HG02763 (cell line): ENCODE measurements at regions not wholly inside any gene's neighbourhood (a gene's known extent, or its start where the extent isn't known, plus 50 kb on each side); places are given as distances from the start of the nearest gene placed in this dataset.
"Not testable (repeated sequence)": the region's sequence is repeated elsewhere in the genome, so short reads cannot be mapped to it uniquely, and the experiment has no call there.

Experiments
- ATAC-seq: cut with Tn5 transposase; IDR thresholded peaks from one replicate; pipeline ENCODE4 v1.9.1; 2021; ENCODE audit warnings: mild to moderate bottlenecking, moderate library complexity; ENCODE audit not compliant: unreplicated experiment

DNA sequence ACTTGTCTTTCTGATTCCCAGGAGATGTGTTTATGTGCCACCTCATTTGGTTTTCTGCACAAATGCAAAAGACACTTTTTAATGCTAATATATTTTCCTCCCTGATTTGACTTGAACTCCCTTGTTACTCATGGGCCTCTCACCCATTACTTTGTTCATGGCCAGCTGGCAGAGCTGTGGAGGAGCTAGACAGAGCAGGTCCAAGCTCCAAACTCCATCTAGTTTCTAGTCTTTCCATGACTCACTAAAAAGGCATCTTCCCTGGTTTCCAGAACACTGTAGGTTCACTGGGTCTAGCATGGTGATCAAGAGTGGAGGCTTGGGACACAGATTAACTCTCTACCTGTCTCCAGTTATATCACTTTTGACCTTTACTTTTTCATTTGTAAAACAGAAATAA lies 161.0 kb upstream of the SLC28A3 start:
- no peak for ATAC-seq

DNA sequence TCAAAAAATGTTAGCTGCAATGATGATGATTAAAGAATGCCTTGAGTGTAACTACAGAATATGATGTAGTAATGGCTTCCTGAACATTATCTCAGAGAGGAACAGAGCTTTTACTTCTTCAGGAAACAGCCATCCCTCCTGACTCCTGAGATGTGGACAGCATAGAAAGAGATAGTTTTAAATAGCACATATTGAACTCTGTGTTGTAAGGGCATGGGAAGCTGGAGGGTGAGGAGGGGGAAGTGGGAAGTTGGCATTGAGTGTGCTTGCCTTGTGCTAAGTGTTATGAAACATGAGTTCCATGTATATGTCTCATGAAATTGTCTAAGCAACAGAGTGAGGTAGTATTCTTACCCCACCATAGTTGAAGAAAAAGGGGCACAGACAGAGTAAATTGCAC lies 161.5 kb upstream of the SLC28A3 start:
- no peak for ATAC-seq

DNA sequence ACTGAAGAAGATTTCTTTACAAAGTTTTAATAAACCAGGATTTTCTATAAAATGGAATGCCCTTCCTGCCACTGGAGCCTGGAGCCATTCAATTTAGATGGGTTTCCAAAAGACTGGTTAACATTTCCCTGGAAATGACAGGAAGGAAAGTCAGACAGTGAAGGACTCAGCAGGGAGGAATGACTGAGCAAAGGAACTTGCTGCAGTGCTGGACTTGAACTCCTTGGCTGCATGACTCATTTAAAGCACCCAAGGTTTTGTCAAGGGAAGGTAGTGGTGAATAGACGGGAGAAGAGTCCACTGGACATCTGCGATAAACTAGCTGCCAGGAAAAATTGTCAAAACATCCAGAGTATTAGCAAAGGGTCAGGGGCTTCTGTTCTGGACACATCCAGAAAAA lies 163.8 kb upstream of the SLC28A3 start:
- ATAC-seq: no peak

DNA sequence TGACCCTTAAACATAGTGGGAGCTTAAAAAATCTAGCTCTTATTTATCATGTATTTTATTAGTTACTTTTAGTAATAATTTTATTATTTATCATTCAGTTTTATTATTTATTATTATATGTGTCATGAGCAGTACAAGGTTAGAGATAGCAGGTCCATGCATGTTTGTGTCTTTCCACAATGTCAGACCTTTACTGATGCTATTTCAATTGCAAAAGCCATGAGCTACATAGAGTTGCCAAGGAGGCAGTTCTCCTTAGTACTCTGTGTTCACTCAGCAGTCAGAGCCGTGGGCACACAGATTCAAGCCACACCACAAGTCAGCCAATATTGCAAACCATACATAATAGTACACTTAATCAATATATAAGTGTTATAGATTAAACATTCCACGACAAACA lies 157.9 kb upstream of the NTRK2 start:
- no peak for ATAC-seq

DNA sequence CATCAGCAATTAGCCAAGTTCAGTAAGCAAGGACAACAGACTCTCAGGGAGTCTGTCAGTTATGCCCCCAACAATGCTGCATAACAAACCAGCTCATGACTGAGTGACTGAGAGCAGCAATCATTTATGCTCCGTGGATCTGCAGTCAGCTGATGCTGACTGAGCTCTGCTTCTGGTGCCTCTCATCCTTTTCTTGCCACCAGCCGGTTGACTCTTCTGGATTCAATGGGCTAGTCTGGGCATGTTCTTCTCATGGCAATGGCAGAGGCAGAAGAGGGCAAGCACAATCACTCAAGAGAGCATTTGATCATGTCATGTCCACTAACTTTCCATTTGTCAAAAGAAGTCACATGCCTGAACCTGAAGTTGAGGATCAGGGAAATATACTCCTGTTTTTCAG lies 157.0 kb upstream of the NTRK2 start:
- ATAC-seq: no peak

DNA sequence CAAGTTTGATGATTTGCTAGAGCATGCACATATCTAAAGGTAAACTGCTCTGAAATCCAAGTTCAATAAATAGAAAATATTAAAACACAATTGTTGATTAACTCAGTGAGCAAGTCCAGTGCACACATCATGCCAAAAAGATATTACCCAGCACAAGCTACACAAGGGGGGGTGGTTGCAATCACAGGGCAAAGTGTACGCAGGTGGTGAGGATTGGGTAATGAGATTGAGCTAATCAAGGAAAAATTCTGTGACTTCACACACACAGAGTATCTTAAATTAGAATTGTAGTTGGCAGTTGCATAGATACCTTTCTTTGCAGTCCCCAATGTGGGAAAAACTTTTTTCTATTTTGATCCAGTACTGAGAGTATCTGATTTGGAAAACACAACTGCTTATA lies 156.1 kb upstream of the NTRK2 start:
- no peak for ATAC-seq

DNA sequence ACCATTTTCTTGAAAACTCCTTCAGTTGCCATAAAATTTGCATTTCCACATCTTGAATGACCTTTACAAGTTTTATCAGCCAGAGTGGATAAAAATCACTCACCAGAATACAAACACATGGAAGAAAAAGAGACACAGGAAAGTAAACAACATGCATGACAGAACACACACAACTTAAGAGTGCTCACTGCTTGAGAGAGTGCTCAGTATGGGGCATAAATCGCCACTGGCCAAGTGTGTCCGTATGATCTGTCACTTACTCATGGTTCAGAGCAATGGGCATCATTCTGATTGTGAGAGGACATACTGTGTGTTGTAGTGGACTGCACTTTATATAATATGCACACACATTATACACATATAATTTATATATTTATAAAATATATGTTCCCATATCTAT lies 155.6 kb upstream of the NTRK2 start:
- no peak for ATAC-seq

DNA sequence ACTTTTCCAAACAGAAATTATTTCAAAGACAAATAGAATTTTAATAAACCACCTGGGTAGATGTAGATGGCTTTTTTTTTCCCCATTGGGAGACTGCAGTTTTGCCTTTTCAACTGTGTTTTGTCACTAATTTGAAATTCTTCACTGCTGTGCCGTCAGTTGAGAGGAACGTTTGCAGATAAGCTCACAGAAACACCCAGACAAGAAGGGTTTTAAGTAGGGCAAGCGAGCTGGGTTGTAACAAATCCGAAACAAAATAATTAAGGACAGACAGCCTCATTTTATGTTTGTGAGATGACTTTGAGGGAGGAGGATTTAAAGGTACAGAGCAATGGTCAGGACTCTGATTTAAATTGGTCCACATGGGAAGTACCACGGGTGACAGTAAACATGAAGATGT lies 155.1 kb upstream of the NTRK2 start:
- no peak for ATAC-seq

DNA sequence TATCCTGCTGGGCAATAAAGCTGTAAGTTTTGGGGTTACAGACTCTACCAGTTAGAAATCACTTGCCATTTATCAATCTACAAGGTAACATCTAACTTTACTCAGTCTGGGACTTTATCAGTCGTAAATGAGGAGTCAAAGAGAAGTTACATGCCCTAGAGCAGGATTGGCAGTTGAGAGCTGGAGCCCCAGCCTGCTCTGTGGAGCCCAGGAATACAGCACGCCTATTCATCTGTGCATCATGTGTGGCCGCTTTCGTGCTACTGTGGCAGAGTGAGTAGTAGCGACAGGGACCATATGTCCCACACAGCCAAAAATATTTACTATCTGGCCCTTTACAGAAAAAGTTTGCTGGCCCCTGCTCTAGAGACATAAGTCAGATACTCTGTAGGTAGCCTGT lies 152.5 kb upstream of the NTRK2 start:
- ATAC-seq: no peak

DNA sequence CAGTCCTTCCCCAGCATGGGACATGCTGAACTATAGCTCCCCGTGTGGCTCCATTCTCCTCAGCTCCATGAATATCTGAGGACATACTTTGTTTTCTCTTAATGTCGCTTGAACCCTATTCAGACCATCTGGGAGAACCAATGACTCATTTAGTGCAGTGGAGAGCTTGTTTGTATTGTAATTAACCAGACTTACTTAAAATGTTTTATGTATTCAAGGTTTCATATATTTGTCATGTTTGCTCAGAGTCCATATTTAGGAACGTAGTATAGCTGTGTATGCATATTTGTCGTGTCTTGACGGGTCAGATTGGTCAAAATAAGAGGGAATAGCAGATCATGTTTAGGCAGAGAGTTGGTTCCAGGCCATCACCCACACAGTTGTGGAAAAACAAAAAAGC lies 150.1 kb upstream of the NTRK2 start:
- no peak for ATAC-seq

DNA sequence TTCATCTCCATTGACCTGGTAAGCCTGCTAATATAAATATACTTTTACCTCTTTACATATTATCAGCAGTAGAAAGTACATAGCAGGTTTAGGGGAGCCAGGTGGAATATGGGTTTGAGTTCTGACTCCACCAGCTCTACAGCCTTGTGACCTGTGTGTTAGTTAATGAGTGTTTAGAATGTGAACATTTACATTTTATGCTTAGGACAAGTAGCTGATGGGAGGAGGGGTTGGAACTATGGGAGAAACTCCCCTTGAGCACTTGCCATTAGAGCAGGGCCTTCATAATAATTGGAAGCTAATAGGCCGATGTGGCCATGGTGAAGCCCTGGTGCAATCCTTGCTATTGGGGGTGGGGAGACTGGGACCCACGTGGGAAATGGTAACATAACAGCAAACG lies 148.3 kb upstream of the NTRK2 start:
- ATAC-seq: no peak

DNA sequence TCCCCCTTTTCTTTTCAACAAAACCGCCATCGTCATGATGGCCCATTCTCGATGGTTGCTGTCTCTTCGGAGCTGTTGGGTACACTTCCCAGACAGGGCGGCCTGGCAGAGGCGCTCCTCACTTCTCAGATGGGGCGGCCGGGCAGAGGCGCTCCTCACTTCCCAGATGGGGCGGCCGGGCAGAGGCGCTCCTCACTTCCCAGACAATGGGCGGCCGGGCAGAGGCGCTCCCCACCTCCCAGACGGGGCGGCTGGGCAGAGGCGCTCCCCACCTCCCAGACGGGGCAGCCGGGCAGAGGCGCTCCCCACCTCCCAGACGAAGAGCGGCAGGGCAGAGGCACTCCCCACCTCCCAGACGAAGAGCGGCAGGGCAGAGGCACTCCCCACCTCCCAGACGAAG lies 143.3 kb upstream of the NTRK2 start:
- not testable (repeated sequence) for ATAC-seq

DNA sequence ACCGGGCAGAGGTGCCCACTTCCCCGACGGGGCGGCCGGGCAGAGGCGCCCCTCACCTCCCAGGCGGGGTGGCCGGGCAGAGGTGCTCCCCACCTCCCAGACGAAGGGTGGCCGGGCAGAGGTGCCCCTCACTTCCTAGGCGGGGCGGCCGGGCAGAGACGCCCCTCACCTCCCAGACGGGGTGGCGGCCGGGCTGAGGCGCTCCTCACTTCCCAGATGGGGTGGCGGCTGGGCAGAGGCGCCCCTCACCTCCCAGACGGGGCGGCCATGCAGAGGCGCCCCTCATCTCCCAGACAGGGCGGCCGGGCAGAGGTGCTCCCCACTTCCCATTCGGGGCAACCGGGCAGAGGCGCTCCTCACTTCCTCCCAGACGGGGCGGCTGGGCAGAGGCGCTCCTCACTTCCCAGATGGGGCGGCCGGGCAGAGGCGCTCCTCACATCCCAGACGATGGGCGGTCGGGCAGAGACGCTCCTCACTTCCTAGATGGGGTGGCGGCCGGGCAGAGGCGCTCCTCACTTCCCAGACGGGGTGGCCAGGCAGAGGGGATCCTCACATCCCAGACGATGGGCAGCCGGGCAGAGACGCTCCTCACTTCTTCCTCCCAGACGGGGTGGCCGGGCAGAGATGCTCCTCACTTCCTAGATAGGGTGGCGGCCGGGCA lies 142.3 kb upstream of the NTRK2 start:
- ATAC-seq: not testable (repeated sequence)

DNA sequence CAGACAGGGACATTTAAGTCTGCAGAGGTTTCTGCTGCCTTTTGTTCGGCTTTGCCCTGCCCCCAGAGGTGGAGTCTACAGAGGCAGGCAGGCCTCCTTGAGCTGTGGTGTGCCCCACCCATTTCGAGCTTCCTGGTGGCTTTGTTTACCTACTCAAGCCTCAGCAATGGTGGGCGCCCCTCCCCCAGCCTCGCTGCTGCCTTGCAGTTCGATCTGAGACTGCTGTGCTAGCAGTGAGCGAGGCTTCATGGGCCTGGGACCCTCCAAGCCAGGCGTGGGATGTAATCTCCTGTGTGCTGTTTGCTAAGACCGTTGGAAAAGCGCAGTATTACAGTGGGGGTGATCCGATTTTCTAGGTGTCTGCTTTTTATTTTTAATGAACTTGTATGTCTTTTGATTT lies 133.6 kb upstream of the NTRK2 start:
- ATAC-seq: not testable (repeated sequence)

DNA sequence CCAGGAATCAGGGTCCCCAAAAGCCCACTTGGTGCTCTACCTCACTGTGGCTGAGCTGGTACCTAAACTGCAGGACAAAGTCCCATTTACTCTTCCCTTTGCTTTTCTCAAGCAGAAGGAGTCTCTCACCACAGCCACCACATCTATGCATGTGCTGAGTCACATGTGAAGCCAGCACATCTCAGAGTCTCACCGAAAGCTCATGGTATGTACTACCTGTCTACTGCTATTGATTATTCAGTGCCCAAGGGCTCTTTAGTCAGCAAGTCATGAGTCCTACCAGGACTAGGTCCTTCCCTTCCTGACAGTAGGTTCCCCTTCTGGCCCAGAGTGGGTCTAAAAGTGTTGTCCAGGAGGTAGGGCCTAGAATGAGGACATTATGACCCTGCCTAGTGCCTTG lies 130.7 kb upstream of the NTRK2 start:
- ATAC-seq: no peak

DNA sequence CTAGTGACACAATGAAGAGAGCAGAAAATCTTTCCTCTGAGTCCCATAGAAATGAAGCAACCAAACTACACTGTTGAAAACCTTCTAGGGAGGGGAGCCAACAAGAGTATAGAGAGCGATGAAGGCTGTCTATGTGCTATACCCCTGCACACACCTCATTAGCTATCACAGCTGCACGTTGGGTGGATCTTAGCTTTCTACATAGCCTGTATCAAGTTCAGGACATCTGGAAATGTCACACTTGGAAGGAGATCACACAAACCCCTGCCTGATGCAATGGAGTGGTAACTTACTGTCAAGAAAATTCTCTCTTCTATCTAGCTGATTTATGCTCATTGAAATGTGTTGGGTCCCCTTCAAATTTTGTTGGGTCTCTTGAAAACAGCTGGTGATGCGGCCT lies 127.0 kb upstream of the NTRK2 start:
- no peak for ATAC-seq

DNA sequence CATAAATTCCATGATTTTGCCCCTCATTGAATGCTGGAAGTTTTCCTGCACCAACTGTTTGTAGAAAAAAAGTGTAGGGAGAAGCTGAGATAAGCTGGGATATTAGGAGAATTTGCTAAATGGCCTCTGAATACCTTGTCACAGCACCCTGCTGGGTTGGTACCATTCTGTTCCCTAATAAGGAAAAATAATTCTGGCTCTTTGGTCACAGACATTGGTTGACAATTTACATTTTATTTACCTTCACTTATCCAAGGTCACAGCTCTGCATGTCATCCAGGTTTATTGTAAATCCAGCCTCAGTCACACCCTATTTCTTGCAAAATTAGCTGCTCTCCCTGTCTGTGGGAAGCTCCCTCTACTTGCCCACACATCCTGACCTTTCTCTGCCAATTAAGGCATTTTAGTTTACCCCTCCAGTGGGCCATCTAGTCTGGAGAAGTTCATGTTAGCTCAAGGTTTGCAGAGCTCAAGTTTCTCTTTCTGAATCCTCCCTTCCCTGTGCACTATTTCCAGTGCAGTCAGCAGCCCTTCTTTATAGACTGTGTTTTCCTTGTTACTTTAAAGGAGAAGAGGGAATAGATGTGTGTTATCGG lies 115.4 kb upstream of the NTRK2 start:
- no peak for ATAC-seq

DNA sequence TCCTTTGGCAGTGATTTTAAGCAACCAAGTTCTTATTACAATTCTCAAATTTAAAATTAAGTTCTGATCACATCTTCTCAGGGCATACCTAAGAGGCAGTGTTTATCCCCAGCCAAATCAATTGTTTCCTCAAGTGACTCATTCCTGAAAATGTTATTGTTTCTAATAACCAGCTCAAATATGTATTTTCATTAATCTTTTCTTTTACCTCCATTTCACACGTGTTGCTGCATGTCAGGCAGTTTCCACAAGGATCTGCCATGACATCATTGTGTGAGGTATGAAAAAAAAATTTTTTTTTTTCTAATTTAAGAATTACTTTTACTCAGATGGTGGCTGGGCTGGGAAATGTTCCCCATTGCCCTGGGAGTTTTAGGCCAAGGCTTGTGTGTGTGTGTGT lies 113.0 kb upstream of the NTRK2 start:
- no peak for ATAC-seq

DNA sequence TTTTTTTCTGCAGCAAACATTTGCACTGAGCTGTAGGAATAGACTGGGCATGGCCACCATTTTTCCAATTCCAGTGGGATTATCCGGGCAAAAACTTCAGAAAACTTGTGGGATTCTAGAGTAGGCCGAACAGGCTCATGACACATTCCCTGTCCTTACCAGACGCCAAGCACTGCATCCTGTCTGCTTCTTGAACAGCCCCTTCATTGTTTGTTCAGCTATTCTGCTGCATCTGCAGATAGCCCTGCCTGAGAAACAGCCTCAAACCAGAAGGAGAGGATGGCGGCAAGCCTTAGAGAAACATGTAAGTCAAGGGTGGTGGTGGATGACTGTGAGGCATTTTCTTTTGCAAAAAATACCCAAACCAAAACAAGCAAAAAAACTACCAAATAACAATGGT lies 111.8 kb upstream of the NTRK2 start:
- ATAC-seq: no peak

DNA sequence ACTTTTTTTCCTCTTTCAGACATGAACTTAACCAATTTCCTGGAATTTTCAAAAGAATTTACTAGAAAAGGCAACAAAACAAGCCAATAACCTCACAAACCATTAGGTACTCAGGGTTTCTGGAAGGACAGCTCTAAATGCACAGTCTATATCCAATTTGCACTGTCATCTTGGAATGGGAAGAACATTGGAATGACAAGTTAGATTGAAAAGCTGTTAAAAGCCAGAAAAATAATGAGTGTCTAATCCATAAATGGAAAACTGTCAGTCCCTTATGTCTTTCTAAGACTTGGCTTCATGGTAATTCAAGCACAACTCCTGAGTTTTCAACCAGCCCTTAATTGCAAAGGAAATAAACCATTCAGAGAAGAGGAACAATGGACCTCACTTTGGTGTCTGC lies 105.8 kb upstream of the NTRK2 start:
- ATAC-seq: no peak

DNA sequence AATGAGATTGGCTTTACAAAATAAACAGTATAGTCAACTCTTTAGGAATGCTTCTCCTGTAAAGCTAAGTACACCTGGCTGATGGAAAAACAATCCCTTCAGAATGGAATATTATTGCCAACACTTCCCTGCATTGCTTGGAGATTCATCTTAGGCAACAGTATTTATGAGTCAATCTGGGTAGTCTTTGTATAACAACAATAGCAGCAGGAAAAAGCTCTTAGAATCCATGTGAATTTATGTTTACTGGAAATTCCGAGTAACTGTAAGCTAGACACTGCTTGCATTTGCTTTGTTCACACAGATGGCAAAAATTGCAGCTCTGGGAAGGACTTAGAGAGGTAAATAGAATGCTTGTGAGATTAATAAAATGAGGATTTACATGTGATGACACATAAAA lies 101.7 kb upstream of the NTRK2 start:
- ATAC-seq: no peak

DNA sequence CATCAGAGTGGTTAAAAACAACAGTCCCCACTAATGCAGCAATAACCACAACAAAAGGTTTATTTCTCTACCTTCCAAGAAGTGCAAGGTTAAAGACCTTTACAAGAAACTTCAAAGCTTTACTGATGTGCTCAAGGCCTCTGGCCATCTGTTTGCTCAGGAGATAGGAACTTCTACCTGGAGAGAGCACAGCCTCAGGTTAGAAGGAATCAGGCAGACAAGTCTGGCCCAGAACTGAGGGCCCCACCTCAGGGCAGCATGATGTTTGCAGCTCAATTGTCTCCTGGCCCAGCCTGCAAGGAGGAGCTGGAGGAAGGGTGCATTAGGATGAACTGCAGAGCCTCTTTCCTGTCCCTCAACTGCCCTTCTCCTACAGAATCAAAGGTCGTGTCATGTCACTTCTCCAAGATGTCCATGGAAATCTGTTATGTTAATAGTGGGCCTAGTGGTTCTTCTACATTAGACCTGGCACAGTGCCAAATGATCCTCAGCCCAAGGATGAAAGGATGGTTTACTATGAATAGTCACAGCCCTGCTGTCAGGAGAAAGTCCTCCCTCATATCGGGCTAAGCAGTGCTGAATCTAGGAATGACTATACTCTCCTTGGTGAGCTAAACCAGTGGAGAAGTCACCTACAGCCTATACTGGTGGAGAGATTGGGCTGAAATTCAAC lies 98.9 kb upstream of the NTRK2 start:
- no peak for ATAC-seq

DNA sequence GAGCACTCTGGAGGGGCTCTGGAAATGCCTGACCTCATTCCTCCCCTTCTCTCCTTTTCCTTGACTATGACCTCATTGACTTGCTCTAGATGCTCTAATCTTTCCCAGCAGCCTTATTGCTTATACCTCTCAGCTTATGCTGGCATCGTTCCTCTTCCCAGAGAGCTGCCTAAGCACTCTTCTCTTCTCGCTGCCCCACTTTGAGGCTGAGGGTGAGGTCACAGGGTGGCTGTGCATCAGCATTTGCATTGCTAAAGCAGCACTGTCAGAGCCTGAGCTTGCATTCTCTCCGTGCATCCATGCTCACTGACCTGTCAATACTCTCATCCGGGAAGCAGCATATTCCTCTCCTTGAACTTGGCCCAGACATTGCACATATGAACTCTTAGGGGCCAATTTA lies 96.4 kb upstream of the NTRK2 start:
- no peak for ATAC-seq
